Lung (tissue), 11 donors: ENCODE measurements at regions not wholly inside any gene's neighbourhood (a gene's known extent, or its start where the extent isn't known, plus 50 kb on each side); places are given as distances from the start of the nearest gene placed in this dataset.

Source experiments
- ATAC-seq: fragments of 200-7000 bp; cut with Tn5 transposase; one replicate; pipeline ENCODE4 v1.9.1; 2020; ENCODE audit warnings: moderate number of reproducible peaks; ENCODE audit not compliant: insufficient read depth, low FRiP score
- DNase-seq, 3 donors: peaks; one replicate each; pipeline ENCODE4 v3.0.0-alpha.2; 2013 to 2017
- H3K27ac ChIP-seq, 2 donors: one replicate each; pipeline ENCODE4 v1.5.1; 2013; ENCODE audit warnings: mild to moderate bottlenecking in 2 of 2, moderate library complexity in 2 of 2, control low read depth in 1 of 2, inconsistent platforms in 1 of 2, low read depth in 1 of 2, low read length in 1 of 2
- H3K27me3 ChIP-seq, 3 donors: one replicate each; pipeline ENCODE4 v1.5.1; 2013; ENCODE audit warnings: low read length in 2 of 3; ENCODE audit not compliant: control insufficient read depth in 3 of 3, insufficient read depth in 3 of 3
- H3K36me3 ChIP-seq, 4 donors: one replicate each; pipeline ENCODE4 v1.5.1; 2013; ENCODE audit warnings: low read length in 4 of 4, mild to moderate bottlenecking in 1 of 4, moderate library complexity in 1 of 4; ENCODE audit not compliant: control insufficient read depth in 4 of 4, insufficient read depth in 4 of 4
- H3K4me1 ChIP-seq, 5 donors: one replicate each; pipeline ENCODE4 v1.5.1; 2013; ENCODE audit warnings: low read length in 5 of 5, mild to moderate bottlenecking in 2 of 5, moderate library complexity in 1 of 5; ENCODE audit not compliant: control insufficient read depth in 5 of 5, insufficient read depth in 5 of 5
- H3K4me3 ChIP-seq: one replicate; pipeline ENCODE4 v1.5.1; 2013; ENCODE audit warnings: mild to moderate bottlenecking, control low read depth, moderate library complexity
- H3K9ac ChIP-seq, 2 donors: one replicate each; pipeline ENCODE4 v1.5.1; 2013; ENCODE audit warnings: low read length in 2 of 2, control low read depth in 1 of 2; ENCODE audit not compliant: insufficient read depth in 1 of 2
- H3K9me3 ChIP-seq, 4 donors: one replicate each; pipeline ENCODE4 v1.5.1; 2013; ENCODE audit warnings: low read length in 3 of 4, mild to moderate bottlenecking in 1 of 4, moderate library complexity in 1 of 4; ENCODE audit not compliant: control insufficient read depth in 4 of 4, insufficient read depth in 3 of 4
- CTCF ChIP-seq: IDR thresholded peaks from 2 replicates; pipeline ENCODE4 v1.5.1; 2012; ENCODE audit warnings: mild to moderate bottlenecking; ENCODE audit errors: control extremely low read depth, extremely low read depth
- WGBS, 2 donors: extraction: QIAGEN DNeasy Blood & Tissue Kit; methylation state at CpG; one replicate each; pipeline ENCODE4 v1.1.7; 2013; 5-methylcytosine and 5-hydroxymethylcytosine counted together
- donor health status: control.
- donor health status: control.
- donor health status: Bipolar disorder and iron deficiency.
- donor health status: healthy.
- donor health status: DM: yes; HTN: yes; CAD: no.

- TF ChIP-seq CTCF = no peak
- no peak overlapping the region for H3K27ac ChIP-seq
- DNase-seq = no peak
- no peak overlapping the region for H3K9ac ChIP-seq
- H3K4me3 ChIP-seq = no peak overlapping the region
- no peaks in the 10 kb centered on the region for H3K4me1 ChIP-seq
- WGBS, 2 donors = 92 to 96% methylated on average over 18 of the region's 18 CpGs
- ATAC-seq = no peak
- peaks cover 0 to 2% (median 0%) of the 10 kb centered on the region in 4 donors for H3K9me3 ChIP-seq
- H3K27me3 ChIP-seq = no peaks in the 10 kb centered on the region
- H3K36me3 ChIP-seq = no peaks in the 10 kb centered on the region
These were observed 150.9 kb downstream of the ZNF22 start for GRCh38 chr10:45151467-45152214.

GRCh38 chr10:45152726-45153125 is 152.0 kb downstream of the ZNF22 start:
- 82 to 90% methylated on average over 3 of the region's 3 CpGs for WGBS, 2 donors
- Histone ChIP-seq H3K9me3 (peaks cover 0 to 2% (median 0%) of the 10 kb centered on the region in 4 donors), H3K9ac (no peak overlapping the region), H3K27me3 (no peaks in the 10 kb centered on the region), H3K27ac (no peak overlapping the region), H3K4me3 (no peak overlapping the region), H3K36me3 (no peaks in the 10 kb centered on the region), H3K4me1 (no peaks in the 10 kb centered on the region)
- TF ChIP-seq CTCF = no peak
- no peak for ATAC-seq
- no peak for DNase-seq

- Histone ChIP-seq H3K9me3 (peaks cover 0 to 2% (median 0%) of the 10 kb centered on the region in 4 donors), H3K4me1 (no peaks in the 10 kb centered on the region), H3K27me3 (no peaks in the 10 kb centered on the region), H3K36me3 (no peaks in the 10 kb centered on the region), H3K4me3 (no peak overlapping the region), H3K27ac (no peak overlapping the region), H3K9ac (no peak overlapping the region)
- TF ChIP-seq CTCF = no peak
- WGBS, 2 donors = 90 to 92% methylated on average over 3 of the region's 3 CpGs
- no peak for ATAC-seq
- DNase-seq = no peak
These were observed 153.8 kb downstream of the ZNF22 start for GRCh38 chr10:45154502-45154901.

- no peak overlapping the region for H3K9ac ChIP-seq
- TF ChIP-seq CTCF = no peak
- H3K27me3 ChIP-seq = no peaks in the 10 kb centered on the region
- H3K4me3 ChIP-seq = no peak overlapping the region
- WGBS, 2 donors = 84 to 97% methylated on average over 5 of the region's 5 CpGs
- DNase-seq (no peak), ATAC-seq (no peak)
- H3K27ac ChIP-seq = no peak overlapping the region
- no peaks in the 10 kb centered on the region for H3K36me3 ChIP-seq
- H3K4me1 ChIP-seq = no peaks in the 10 kb centered on the region
- H3K9me3 ChIP-seq = peaks cover 0 to 2% (median 0%) of the 10 kb centered on the region in 4 donors
These were observed 155.1 kb downstream of the ZNF22 start for GRCh38 chr10:45155784-45156183.
